HCT116 (cell line): ENCODE measurements at regions not wholly inside any gene's neighbourhood (a gene's known extent, or its start where the extent isn't known, plus 50 kb on each side); places are given as distances from the start of the nearest gene placed in this dataset.

ENCODE experiments used
- ATAC-seq: fragments of 200-7000 bp; cut with Tn5 transposase; 2 replicates; pipeline ENCODE4 v1.9.1; 2020; ENCODE audit warnings: mild to moderate bottlenecking, moderate library complexity
- BruUV-seq: library from RNA; stranded (reverse); fragments of 400-500 nt; replicated peaks from 2 replicates; lab custom pipeline; 2021; lab: Mats Ljungman, UMichigan
- CTCF ChIA-PET: fragments of 300-600 bp; sonication (Branson Sonifier 250); formaldehyde crosslinking; loops from one replicate; lab custom pipeline; 2021; ENCODE audit warnings: antibody characterized with exemption; lab: Charles Lee
- POLR2A ChIA-PET: fragments of 300-600, 350-600 bp; sonication (Branson Sonifier 250); formaldehyde crosslinking; loops from one replicate; lab custom pipeline; 2021; ENCODE audit warnings: antibody characterized with exemption; lab: Charles Lee
- RAD21 ChIA-PET, 2 experiments: fragments of 300-600 bp; sonication (Branson Sonifier 250); formaldehyde crosslinking; loops; one replicate each; lab custom pipeline; 2023; ENCODE audit warnings: low total read pairs in 2 of 2; ENCODE audit not compliant: uncharacterized antibody in 2 of 2, unreplicated experiment in 2 of 2, low non-redundant PET in 1 of 2; lab: Charles Lee
- DNase-seq: peaks from one replicate; pipeline ENCODE4 v3.0.0-alpha.2; 2010; ENCODE audit warnings: low read depth, low spot score
- H2AFZ ChIP-seq: fragments of 200-600 bp; shearing (Covaris generic), sonication (generic); 2 replicates; pipeline ENCODE4 v1.6.1; 2017; ENCODE audit warnings: low read depth, mixed run types, mixed read lengths, antibody characterized with exemption, low read length; ENCODE audit not compliant: poor library complexity, severe bottlenecking
- H3K27ac ChIP-seq: 2 replicates; pipeline ENCODE4 v1.5.1; 2012; ENCODE audit warnings: low read depth, low read length
- H3K27me3 ChIP-seq: fragments of 200-600 bp; sonication (generic); 2 replicates; pipeline ENCODE4 v1.6.1; 2016; ENCODE audit warnings: mixed run types, low read length, mixed read lengths; ENCODE audit not compliant: insufficient read depth
- H3K36me3 ChIP-seq, 2 experiments: fragments of 200-500 bp in 1 of 2; fragments of 200-600 bp in 1 of 2; sonication (Bioruptor generic) in 1 of 2; sonication (generic) in 1 of 2; 2 replicates each; pipeline versions ENCODE4 v1.5.1 to v1.6.1; 2014 to 2016; ENCODE audit warnings: low read length in 2 of 2, inconsistent platforms in 1 of 2, mixed read lengths in 1 of 2, mixed run types in 1 of 2; ENCODE audit not compliant: insufficient read depth in 2 of 2, control insufficient read depth in 1 of 2
- H3K4me1 ChIP-seq, 2 experiments: fragments of 200-600 bp in 1 of 2; sonication (generic) in 1 of 2; 2 replicates each; pipeline versions ENCODE4 v1.5.1 to v1.6.1; 2012 to 2017; ENCODE audit warnings: low read length in 2 of 2, inconsistent platforms in 1 of 2, mild to moderate bottlenecking in 1 of 2, mixed read lengths in 1 of 2, mixed run types in 1 of 2, moderate library complexity in 1 of 2; ENCODE audit not compliant: insufficient read depth in 2 of 2, control insufficient read depth in 1 of 2
- H3K4me2 ChIP-seq: fragments of 200-600 bp; sonication (generic); 2 replicates; pipeline ENCODE4 v1.6.1; 2017; ENCODE audit warnings: mixed run types, low read length, mixed read lengths
- H3K4me3 ChIP-seq, 2 experiments: fragments of 200-600 bp in 1 of 2; sonication (generic) in 1 of 2; replicated peaks in 1 of 2; 2 replicates each; pipeline ENCODE4 v1.5.1; 2011 to 2016; ENCODE audit warnings: low read length in 2 of 2, control low read depth in 1 of 2, low read depth in 1 of 2, mild to moderate bottlenecking in 1 of 2, mixed read lengths in 1 of 2, mixed run types in 1 of 2
- H3K79me2 ChIP-seq: fragments of 200-600 bp; sonication (generic); 2 replicates; pipeline ENCODE4 v1.6.1; 2017; ENCODE audit warnings: mild to moderate bottlenecking, mixed run types, low read length, moderate library complexity, mixed read lengths; ENCODE audit not compliant: insufficient read depth
- H3K9ac ChIP-seq: fragments of 200-600 bp; sonication (generic); 2 replicates; pipeline ENCODE4 v1.6.1; 2016; ENCODE audit warnings: low read length, mixed read lengths
- H3K9me2 ChIP-seq: fragments of 200-600 bp; sonication (generic), shearing (Covaris generic); 2 replicates; pipeline ENCODE4 v1.6.1; 2017; ENCODE audit warnings: mixed run types, mild to moderate bottlenecking, moderate library complexity; ENCODE audit not compliant: insufficient read depth
- H3K9me3 ChIP-seq, 2 experiments: fragments of 200-500 bp in 1 of 2; fragments of 200-600 bp in 1 of 2; sonication (Bioruptor generic) in 1 of 2; sonication (generic) in 1 of 2; 2 replicates each; pipeline ENCODE4 v1.6.1; 2014 to 2017; ENCODE audit warnings: low read length in 2 of 2, mixed read lengths in 2 of 2, inconsistent platforms in 1 of 2, low read depth in 1 of 2, mild to moderate bottlenecking in 1 of 2, mixed run types in 1 of 2, moderate library complexity in 1 of 2; ENCODE audit not compliant: control insufficient read depth in 1 of 2, insufficient read depth in 1 of 2
- H4K20me1 ChIP-seq: fragments of 200-600 bp; sonication (generic), shearing (Covaris generic); 2 replicates; pipeline ENCODE4 v1.6.1; 2017; ENCODE audit warnings: mixed run types, mild to moderate bottlenecking, moderate library complexity; ENCODE audit not compliant: insufficient read depth
- CBX3 ChIP-seq: IDR thresholded peaks from 2 replicates; pipeline ENCODE4 v1.6.1; 2012; ENCODE audit warnings: low read depth
- CEBPB ChIP-seq: IDR thresholded peaks from 2 replicates; pipeline ENCODE4 v1.6.1; 2012; ENCODE audit warnings: low read depth
- CTCF ChIP-seq, 3 experiments: fragments of 200-600 bp in 1 of 3; sonication (generic) in 1 of 3; IDR thresholded peaks in 2 of 3; conservative IDR thresholded peaks in 1 of 3; 2 replicates each; pipeline ENCODE4 v1.5.1; 2012 to 2017; ENCODE audit warnings: low read depth in 2 of 3, low read length in 2 of 3, antibody characterized with exemption in 1 of 3, borderline replicate concordance in 1 of 3, control low read depth in 1 of 3, mild to moderate bottlenecking in 1 of 3, mixed read lengths in 1 of 3, mixed run types in 1 of 3, moderate library complexity in 1 of 3; ENCODE audit not compliant: insufficient read depth in 1 of 3
- ELF1 ChIP-seq: IDR thresholded peaks from 2 replicates; pipeline ENCODE4 v1.6.1; 2012; ENCODE audit warnings: low read depth, borderline replicate concordance
- EZH2 ChIP-seq: fragments of 200-600 bp; sonication (generic); IDR thresholded peaks from 2 replicates; pipeline ENCODE4 v1.6.1; 2017; ENCODE audit warnings: antibody characterized with exemption, mixed run types
- SP1 ChIP-seq: IDR thresholded peaks from 2 replicates; pipeline ENCODE4 v1.6.1; 2012; ENCODE audit warnings: low read depth
- YY1 ChIP-seq: IDR thresholded peaks from 2 replicates; pipeline ENCODE4 v1.6.1; 2011; ENCODE audit warnings: low read length, low read depth, moderate library complexity, mild to moderate bottlenecking; ENCODE audit not compliant: insufficient replicate concordance; ENCODE audit errors: extremely low read depth
- ZBTB33 ChIP-seq: IDR thresholded peaks from 2 replicates; pipeline ENCODE4 v1.6.1; 2011; ENCODE audit warnings: mild to moderate bottlenecking, low read length, moderate library complexity; ENCODE audit not compliant: insufficient replicate concordance; ENCODE audit errors: extremely low read depth
- ZNF274 ChIP-seq: fragments of 200-500 bp; sonication (Bioruptor generic); IDR thresholded peaks from 2 replicates; pipeline ENCODE4 v1.6.1; 2014; ENCODE audit warnings: mild to moderate bottlenecking, low read depth, low read length, inconsistent platforms
- intact Hi-C: fragments of 100-400 bp; cut with micrococcal nuclease; formaldehyde crosslinking; loops from 2 replicates; pipeline ENCODE4 v1.10.0; 2022

- Histone ChIP-seq H4K20me1 (no peaks in the 10 kb centered on the region), H3K9ac (no peak overlapping the region), H3K79me2 (no peaks in the 10 kb centered on the region), H3K36me3 (no peaks in the 10 kb centered on the region), H2AFZ (no peak overlapping the region), H3K9me2 (no peaks in the 10 kb centered on the region), H3K4me3 (no peak overlapping the region), H3K9me3 (no peaks in the 10 kb centered on the region), H3K27me3 (no peaks in the 10 kb centered on the region), H3K4me1 (peaks cover 12 to 21% of the 10 kb centered on the region in 2 experiments), H3K27ac (no peak overlapping the region), H3K4me2 (no peak overlapping the region)
- DNase-seq, result no peak
- BruUV-seq, result no TSS peak
- TF ChIP-seq SP1 (no peak), CBX3 (no peak), ZNF274 (no peak), EZH2 (no peak), YY1 (no peak)
- ChIA-PET POLR2A (no interaction called here), RAD21 (no interaction called here), CTCF (no interaction called here)
- ATAC-seq, result no peak
- intact Hi-C loops, result no loop called here
Measured at GRCh38 chr20:53801609-53802370, 208.2 kb upstream of the ZNF217 start.

DNA sequence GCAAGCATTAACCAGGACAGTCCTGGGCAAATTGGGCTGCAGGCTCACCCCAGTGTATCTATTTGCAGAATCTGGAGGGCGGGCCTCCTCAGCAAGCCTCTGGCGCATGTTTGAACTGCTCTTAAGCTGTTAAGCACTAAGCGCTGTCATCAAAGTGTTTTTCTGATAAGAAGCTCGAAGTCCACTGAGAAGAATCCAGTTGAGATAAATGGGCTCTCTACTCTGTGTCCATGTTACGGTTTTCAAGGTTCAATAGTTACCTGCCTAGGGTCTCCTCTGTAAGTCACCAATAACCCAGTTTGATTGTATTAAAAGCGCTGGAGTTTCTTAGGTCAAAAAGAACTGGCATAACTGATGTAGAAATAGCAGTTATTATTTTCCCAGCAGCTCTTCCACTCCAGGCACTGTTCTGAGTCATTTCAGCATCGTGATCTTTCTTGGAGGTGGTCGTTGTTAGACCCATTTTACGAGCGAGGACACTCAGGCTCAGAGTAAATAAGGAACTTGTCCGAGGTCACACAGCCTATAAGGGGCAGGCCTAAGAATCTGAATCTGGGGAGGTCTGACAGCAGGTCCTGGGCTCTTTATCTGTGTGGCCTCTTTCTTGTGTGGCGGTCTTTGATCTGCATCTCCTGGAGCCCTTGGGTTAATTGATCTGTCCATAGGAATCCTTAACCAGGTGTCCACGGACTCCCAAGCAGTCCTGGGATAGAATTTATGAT, 207.4 kb upstream of the ZNF217 start:
- H3K9ac ChIP-seq, result no peak overlapping the region
- no peaks in the 10 kb centered on the region for H3K9me3 ChIP-seq
- intact Hi-C loops, result no loop called here
- ChIA-PET RAD21 (no interaction called here), CTCF (no interaction called here), POLR2A (no interaction called here)
- DNase-seq (no peak), ATAC-seq (no peak)
- peaks cover 6 to 13% of the 10 kb centered on the region in 2 experiments for H3K4me1 ChIP-seq
- no peaks in the 10 kb centered on the region for H3K27me3 ChIP-seq
- no peak overlapping the region for H3K27ac ChIP-seq
- no TSS peak for BruUV-seq
- H3K36me3 ChIP-seq, result no peaks in the 10 kb centered on the region
- H3K4me2 ChIP-seq, result no peak overlapping the region
- H3K79me2 ChIP-seq, result no peaks in the 10 kb centered on the region
- no peaks in the 10 kb centered on the region for H3K9me2 ChIP-seq
- H3K4me3 ChIP-seq, result no peak overlapping the region
- H4K20me1 ChIP-seq, result no peaks in the 10 kb centered on the region
- H2AFZ ChIP-seq, result peak overlapping the region; percentile 33
- no peak for TF ChIP-seq CEBPB
- no peak for TF ChIP-seq CTCF (IDR thresholded peaks at IDR 0.05 in 2 of 3, conservative IDR thresholded peaks at IDR 0.05 in 1 of 3; ENCODE audit: borderline replicate concordance in 1 of 3, insufficient read depth in 1 of 3, low read depth in 2 of 3, low read length in 2 of 3)
- no peak for TF ChIP-seq ELF1
- no peak for TF ChIP-seq EZH2
- no peak for TF ChIP-seq ZBTB33
- TF ChIP-seq SP1, result no peak
